HEK293T (cell line): ENCODE measurements at regions not wholly inside any gene's neighbourhood (a gene's known extent, or its start where the extent isn't known, plus 50 kb on each side); places are given as distances from the start of the nearest gene placed in this dataset.

ENCODE experiments used
- ARNT ChIP-seq: fragments of 450-650 bp; IDR thresholded peaks from 2 replicates; pipeline ENCODE4 v1.6.1; 2017; ENCODE audit warnings: mild to moderate bottlenecking
- BHLHE40 ChIP-seq: fragments of 450-650 bp; IDR thresholded peaks from 2 replicates; pipeline ENCODE4 v1.6.1; 2016; ENCODE audit warnings: mild to moderate bottlenecking, moderate library complexity, borderline replicate concordance
- ELF4 ChIP-seq: fragments of 450-650 bp; IDR thresholded peaks from 2 replicates; pipeline ENCODE4 v1.6.1; 2017; ENCODE audit warnings: antibody characterized with exemption
- FOXA1 ChIP-seq: fragments of 450-650 bp; IDR thresholded peaks from 2 replicates; pipeline ENCODE4 v1.6.1; 2016; ENCODE audit warnings: mild to moderate bottlenecking
- FOXK2 ChIP-seq: fragments of 450-650 bp; IDR thresholded peaks from 2 replicates; pipeline ENCODE4 v1.6.1; 2016; ENCODE audit warnings: mild to moderate bottlenecking
- FOXM1 ChIP-seq: fragments of 450-650 bp; IDR thresholded peaks from 2 replicates; pipeline ENCODE4 v1.6.1; 2017; ENCODE audit warnings: mild to moderate bottlenecking, borderline replicate concordance
- HDGF ChIP-seq: fragments of 450-650 bp; IDR thresholded peaks from 2 replicates; pipeline ENCODE4 v1.6.1; 2017; ENCODE audit warnings: antibody characterized with exemption, borderline replicate concordance
- L3MBTL2 ChIP-seq: fragments of 450-650 bp; conservative IDR thresholded peaks from 2 replicates; pipeline ENCODE4 v1.6.1; 2016; ENCODE audit warnings: mild to moderate bottlenecking
- LEF1 ChIP-seq: fragments of 450-650 bp; IDR thresholded peaks from 2 replicates; pipeline ENCODE4 v1.6.1; 2017; ENCODE audit warnings: mild to moderate bottlenecking, borderline replicate concordance
- PKNOX1 ChIP-seq: fragments of 450-650 bp; IDR thresholded peaks from 2 replicates; pipeline ENCODE4 v1.6.1; 2016
- SP1 ChIP-seq: fragments of 450-650 bp; IDR thresholded peaks from 2 replicates; pipeline ENCODE4 v1.6.1; 2017
- SUZ12 ChIP-seq: fragments of 450-650 bp; IDR thresholded peaks from 2 replicates; pipeline ENCODE4 v1.6.1; 2016; ENCODE audit warnings: mild to moderate bottlenecking
- TARDBP ChIP-seq: fragments of 450-650 bp; IDR thresholded peaks from 2 replicates; pipeline ENCODE4 v1.6.1; 2016
- ZNF384 ChIP-seq: fragments of 450-650 bp; IDR thresholded peaks from 2 replicates; pipeline ENCODE4 v1.6.1; 2016

GRCh38 chr18:43714343-43715010 is 437.2 kb upstream of the SYT4 start:
- TF ChIP-seq FOXK2 (no peak), SUZ12 (no peak), L3MBTL2 (no peak), HDGF (no peak), FOXM1 (no peak), FOXA1 (no peak), BHLHE40 (no peak), ELF4 (no peak), ZNF384 (no peak), SP1 (no peak), LEF1 (no peak), TARDBP (no peak), PKNOX1 (no peak), ARNT (no peak)
